Psoas muscle (tissue), 7 donors: ENCODE measurements at regions not wholly inside any gene's neighbourhood (a gene's known extent, or its start where the extent isn't known, plus 50 kb on each side); places are given as distances from the start of the nearest gene placed in this dataset.
A peak's percentile ranks its signal among the peaks of the same experiment; 100 is the strongest.
"Not testable (repeated sequence)": the region's sequence is repeated elsewhere in the genome, so short reads cannot be mapped to it uniquely, and the experiment has no call there.

ENCODE experiments used
- ATAC-seq, 4 donors: fragments of 200-7000 bp; cut with Tn5 transposase; one replicate each; pipeline ENCODE4 v1.9.1; 2020; ENCODE audit warnings: moderate library complexity in 3 of 4, mild to moderate bottlenecking in 2 of 4
- DNase-seq, 2 donors: peaks; one replicate each; pipeline ENCODE4 v3.0.0-alpha.2; 2020
- H3K27ac ChIP-seq: fragments of 200-600 bp; one replicate; pipeline ENCODE4 v1.8.0; 2022
- H3K27me3 ChIP-seq, 3 donors: fragments of 200-600 bp in 1 of 3; one replicate each; pipeline versions ENCODE4 v1.6.1 to v1.8.0; 2013 to 2022; ENCODE audit warnings: low read length in 2 of 3, mild to moderate bottlenecking in 2 of 3, moderate library complexity in 1 of 3; ENCODE audit not compliant: insufficient read depth in 3 of 3
- H3K36me3 ChIP-seq, 2 donors: fragments of 200-600 bp in 1 of 2; one replicate each; pipeline versions ENCODE4 v1.6.1 to v1.8.0; 2013 to 2022; ENCODE audit warnings: low read depth in 1 of 2, mild to moderate bottlenecking in 1 of 2, moderate library complexity in 1 of 2; ENCODE audit not compliant: insufficient read depth in 1 of 2
- H3K4me1 ChIP-seq: fragments of 200-600 bp; one replicate; pipeline ENCODE4 v1.8.0; 2022
- H3K4me3 ChIP-seq: fragments of 200-600 bp; one replicate; pipeline ENCODE4 v1.8.0; 2022; ENCODE audit warnings: mild to moderate bottlenecking
- H3K9me3 ChIP-seq: fragments of 200-600 bp; one replicate; pipeline ENCODE4 v1.8.0; 2022
- CTCF ChIP-seq: fragments of 200-600 bp; IDR thresholded peaks from one replicate; pipeline ENCODE4 v1.8.0; 2022; ENCODE audit warnings: antibody characterized with exemption
- WGBS, 3 donors: extraction: QIAGEN DNeasy Blood & Tissue Kit; methylation state at CpG; one replicate each; pipeline versions ENCODE4 v1.1.6 to v1.1.7; 2013; 5-methylcytosine and 5-hydroxymethylcytosine counted together
- intact Hi-C, 2 donors: fragments of 100-400 bp; cut with DNase I; formaldehyde crosslinking; loops; one replicate each; pipeline versions ENCODE4 v1.11.0 to v1.14.2; 2022
- donor health status: healthy with polysubstance abuse.
- donor health status: DM: no; HTN: no; CAD: no; lungs with moderate emphysema.
- donor health status: Bipolar disorder and iron deficiency.
- donor health status: healthy.
- donor health status: DM: yes; HTN: yes; CAD: no.
- donor health status: DM: no; HTN: no; CAD: no.
- donor health status: DM: yes; HTN: yes; CAD: no.

- H3K4me1 ChIP-seq, H3K36me3 ChIP-seq, H3K9me3 ChIP-seq, intact Hi-C loops, H3K4me3 ChIP-seq, DNase-seq, H3K27ac ChIP-seq, ATAC-seq, H3K27me3 ChIP-seq: not testable (repeated sequence)
- 38 to 44% (median 42%) methylated on average over 15 to 16 of the region's 16 CpGs for WGBS, 3 donors
- peak; percentile 15 for TF ChIP-seq CTCF
Measured at GRCh38 chr7:6953138-6953797, 127.2 kb upstream of the CCZ1B start.

GRCh38 chr7:6953798-6954181 lies 127.7 kb upstream of the CCZ1B start:
- H3K36me3 ChIP-seq, intact Hi-C loops, ATAC-seq, H3K4me1 ChIP-seq, H3K27ac ChIP-seq, H3K27me3 ChIP-seq, H3K4me3 ChIP-seq, DNase-seq, H3K9me3 ChIP-seq: not testable (repeated sequence)
- 74 to 91% (median 83%) methylated on average over 8 to 10 of the region's 10 CpGs for WGBS, 3 donors

- ATAC-seq, H3K27me3 ChIP-seq, DNase-seq, H3K36me3 ChIP-seq, H3K4me3 ChIP-seq, H3K4me1 ChIP-seq, H3K27ac ChIP-seq, intact Hi-C loops, H3K9me3 ChIP-seq: not testable (repeated sequence)
- WGBS, 3 donors, result 88 to 90% (median 88%) methylated on average over 12 of the region's 12 CpGs
Measured at GRCh38 chr7:6955385-6955784, 129.3 kb upstream of the CCZ1B start.

- 70 to 80% (median 73%) methylated on average over 12 of the region's 12 CpGs for WGBS, 3 donors
- H3K4me1 ChIP-seq, H3K27me3 ChIP-seq, DNase-seq, H3K36me3 ChIP-seq, ATAC-seq, intact Hi-C loops, H3K27ac ChIP-seq, H3K4me3 ChIP-seq, H3K9me3 ChIP-seq: not testable (repeated sequence)
Measured at GRCh38 chr7:6955990-6956566, 130.0 kb upstream of the CCZ1B start.

- WGBS, 3 donors, result 84 to 90% (median 86%) methylated on average over 15 of the region's 15 CpGs
- H3K27ac ChIP-seq, ATAC-seq, DNase-seq, H3K9me3 ChIP-seq, H3K4me3 ChIP-seq, intact Hi-C loops, H3K36me3 ChIP-seq, H3K27me3 ChIP-seq, H3K4me1 ChIP-seq: not testable (repeated sequence)
Measured at GRCh38 chr7:6958371-6958770, 132.3 kb upstream of the CCZ1B start.

- H3K36me3 ChIP-seq, H3K27me3 ChIP-seq, H3K4me3 ChIP-seq, intact Hi-C loops, H3K27ac ChIP-seq, DNase-seq, H3K4me1 ChIP-seq, H3K9me3 ChIP-seq, ATAC-seq: not testable (repeated sequence)
- WGBS, 3 donors, result 45 to 69% (median 55%) methylated on average over 4 of the region's 4 CpGs
Measured at GRCh38 chr7:6959942-6960341, 133.9 kb upstream of the CCZ1B start.

GRCh38 chr7:6962871-6963270 lies 136.8 kb upstream of the CCZ1B start:
- WGBS, 3 donors, result 47 to 60% (median 59%) methylated on average over 7 to 8 of the region's 8 CpGs
- H3K4me3 ChIP-seq, intact Hi-C loops, DNase-seq, H3K36me3 ChIP-seq, H3K27me3 ChIP-seq, ATAC-seq, H3K27ac ChIP-seq, H3K4me1 ChIP-seq, H3K9me3 ChIP-seq: not testable (repeated sequence)

GRCh38 chr7:6965051-6965450 lies 139.0 kb upstream of the CCZ1B start:
- ATAC-seq, H3K36me3 ChIP-seq, intact Hi-C loops, H3K27me3 ChIP-seq, H3K4me3 ChIP-seq, H3K4me1 ChIP-seq, H3K9me3 ChIP-seq, H3K27ac ChIP-seq: not testable (repeated sequence)
- DNase-seq, result peak in 1 of 2 donors; percentile 25
- 40 to 50% (median 43%) methylated on average over 6 of the region's 6 CpGs for WGBS, 3 donors

GRCh38 chr7:6970180-6970579 lies 144.1 kb upstream of the CCZ1B start:
- H3K27me3 ChIP-seq, ATAC-seq, H3K4me3 ChIP-seq, H3K9me3 ChIP-seq, DNase-seq, H3K27ac ChIP-seq, H3K36me3 ChIP-seq, H3K4me1 ChIP-seq, intact Hi-C loops: not testable (repeated sequence)
- 83 to 89% (median 88%) methylated on average over 1 to 3 of the region's 3 CpGs for WGBS, 3 donors

- H3K27ac ChIP-seq, H3K4me3 ChIP-seq, H3K36me3 ChIP-seq, DNase-seq, ATAC-seq, intact Hi-C loops, H3K4me1 ChIP-seq, H3K9me3 ChIP-seq, H3K27me3 ChIP-seq: not testable (repeated sequence)
- WGBS, 3 donors, result 92 to 98% (median 97%) methylated on average over 10 to 18 of the region's 27 CpGs
Measured at GRCh38 chr7:6974876-6975275, 148.8 kb upstream of the CCZ1B start.

- DNase-seq, H3K27ac ChIP-seq, H3K4me3 ChIP-seq, H3K4me1 ChIP-seq, intact Hi-C loops, H3K36me3 ChIP-seq, H3K9me3 ChIP-seq, ATAC-seq, H3K27me3 ChIP-seq: not testable (repeated sequence)
- WGBS, 3 donors, result 90 to 93% (median 91%) methylated on average over 18 to 27 of the region's 28 CpGs
Measured at GRCh38 chr7:6975346-6975745, 149.3 kb upstream of the CCZ1B start.
